ENCODE measurements at regions not wholly inside any gene's neighbourhood (a gene's known extent, or its start where the extent isn't known, plus 50 kb on each side); places are given as distances from the start of the nearest gene placed in this dataset.

GRCh38 chr2:226123300-226123699 is 676.3 kb downstream of the IRS1 start:
- H3K79me2 ChIP-seq (ENCODE audit: insufficient read depth, low read length) = no peaks in the 10 kb centered on the region
- H4K91ac ChIP-seq (ENCODE audit: insufficient read length, low read depth, low read length) = no peak overlapping the region
- no peak overlapping the region for H4K8ac ChIP-seq (replicated peaks; ENCODE audit: insufficient read length, low read depth, low read length)
- H2AK5ac ChIP-seq (ENCODE audit: insufficient read length, low read length) = no peak overlapping the region
- H3K4me2 ChIP-seq (ENCODE audit: insufficient read depth, insufficient read length, low read length) = no peak overlapping the region
- H3K23me2 ChIP-seq (ENCODE audit: insufficient read length, low read depth, low read length, poor library complexity, severe bottlenecking) = no peaks in the 10 kb centered on the region
- H3K79me1 ChIP-seq (ENCODE audit: insufficient read depth, low read depth, low read length, poor library complexity, severe bottlenecking) = no peaks in the 10 kb centered on the region
- no peak for DNase-seq
- TF ChIP-seq CTCF (conservative IDR thresholded peaks at IDR 0.05) = no peak
- H3T11ph ChIP-seq (ENCODE audit: low read length) = no peak overlapping the region
- Mint-ChIP-seq H3K4me1 (peaks cover 23 to 31% of the 10 kb centered on the region in 2 experiments), H3K27me3 (ENCODE audit: low read depth) (no peaks in the 10 kb centered on the region), H3K4me3 (no peak overlapping the region), H3K27ac (peak overlapping the region in 1 of 3 experiments; percentile 3; a peak in 3 of 7 replicates), H3K9me3 (peaks cover 2 to 4% of the 10 kb centered on the region in 2 experiments; a peak in 3 of 5 replicates), H3K36me3 (ENCODE audit: insufficient read depth in 1 of 3, low read depth in 3 of 3) (peaks cover 0 to 7% (median 6%) of the 10 kb centered on the region in 3 experiments; a peak in 5 of 7 replicates)
- H2BK20ac ChIP-seq (ENCODE audit: low read depth, low read length, poor library complexity, severe bottlenecking) = no peak overlapping the region
- H3K4ac ChIP-seq (ENCODE audit: low read depth, low read length) = no peak overlapping the region
- no peak overlapping the region for H2BK120ac ChIP-seq (ENCODE audit: low read depth, low read length, poor library complexity, severe bottlenecking)
- no peak overlapping the region for H2BK5ac ChIP-seq (ENCODE audit: insufficient read length, low read length)
- peaks cover 4% of the 10 kb centered on the region; the same call in 1 of the 2 replicates for H3K4me1 ChIP-seq (ENCODE audit: insufficient read depth, low read length)
- no peak overlapping the region for H3K56ac ChIP-seq (ENCODE audit: insufficient read length, low read depth, low read length)
- no peaks in the 10 kb centered on the region for H4K20me1 ChIP-seq (ENCODE audit: control insufficient read depth, insufficient read depth, insufficient read length)
- H2AFZ ChIP-seq (ENCODE audit: low read length) = no peak overlapping the region
- no CpG with 5 or more reads among the region's 3 CpGs for WGBS (ENCODE audit: extremely low coverage, insufficient read length, low lambda C conversion rate)
- H2BK15ac ChIP-seq (ENCODE audit: low read depth, low read length) = no peak overlapping the region
- H3K14ac ChIP-seq (ENCODE audit: insufficient read depth, low read length) = no peak overlapping the region
- H3K27me3 ChIP-seq (ENCODE audit: insufficient read depth, low read length) = no peaks in the 10 kb centered on the region
- no peaks in the 10 kb centered on the region for H3K9me3 ChIP-seq (ENCODE audit: control insufficient read depth, low read depth, low read length)
- H3K27ac ChIP-seq (ENCODE audit: insufficient read length, low read depth, low read length) = no peak overlapping the region
- H3K9ac ChIP-seq (ENCODE audit: extremely low read depth, insufficient read length, low read length) = no peak overlapping the region
- H2BK12ac ChIP-seq (ENCODE audit: insufficient read length, low read depth, low read length) = no peak overlapping the region
- H3K23ac ChIP-seq (ENCODE audit: insufficient read length, low read depth, low read length) = no peak overlapping the region
- H3K18ac ChIP-seq (ENCODE audit: insufficient read length, low read depth, low read length) = no peak overlapping the region
- H4K5ac ChIP-seq (ENCODE audit: insufficient read length, low read depth, low read length) = no peak overlapping the region

All from H9 (cell line).